NCI-H1105 treated with DMSO at 0.1 percent for 48 hours (cell line): ENCODE measurements at regions not wholly inside any gene's neighbourhood (a gene's known extent, or its start where the extent isn't known, plus 50 kb on each side); places are given as distances from the start of the nearest gene placed in this dataset.

Source experiments
- DNase-seq: peaks from one replicate; lab custom pipeline; 2025; lab: John Stamatoyannopoulos, UW

DNA sequence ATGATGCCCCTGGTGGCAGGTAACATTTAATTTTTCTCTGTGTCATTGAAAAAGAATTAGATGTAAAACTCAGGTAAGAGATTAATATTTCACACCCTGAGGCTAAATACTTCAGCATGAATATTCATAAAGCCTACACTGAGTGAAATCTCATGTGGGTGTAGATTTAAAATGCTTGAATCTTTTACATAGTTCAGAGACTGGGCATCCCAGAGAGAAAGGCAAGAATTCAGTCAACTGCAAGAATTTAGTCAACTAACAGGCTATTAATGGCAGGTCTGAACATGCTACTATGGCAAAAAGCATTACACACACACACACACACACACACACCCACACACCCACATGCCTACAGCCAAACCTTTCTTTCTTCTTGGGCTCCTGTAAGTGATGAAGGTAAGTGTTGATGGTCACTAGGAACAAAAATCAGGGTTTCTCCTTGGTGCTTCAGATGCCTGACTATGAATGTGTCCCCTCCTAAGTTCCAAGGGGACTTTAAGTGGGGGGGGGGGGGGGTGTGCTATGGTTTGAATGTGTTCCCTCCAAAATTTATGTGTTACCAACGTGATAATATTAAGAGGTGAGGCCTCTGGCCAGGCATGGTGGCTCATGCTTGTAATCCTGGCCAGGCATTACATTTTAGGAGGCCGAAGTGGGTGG, 63.7 kb upstream of the PSMD7 start:
- DNase-seq, result no peak

DNA sequence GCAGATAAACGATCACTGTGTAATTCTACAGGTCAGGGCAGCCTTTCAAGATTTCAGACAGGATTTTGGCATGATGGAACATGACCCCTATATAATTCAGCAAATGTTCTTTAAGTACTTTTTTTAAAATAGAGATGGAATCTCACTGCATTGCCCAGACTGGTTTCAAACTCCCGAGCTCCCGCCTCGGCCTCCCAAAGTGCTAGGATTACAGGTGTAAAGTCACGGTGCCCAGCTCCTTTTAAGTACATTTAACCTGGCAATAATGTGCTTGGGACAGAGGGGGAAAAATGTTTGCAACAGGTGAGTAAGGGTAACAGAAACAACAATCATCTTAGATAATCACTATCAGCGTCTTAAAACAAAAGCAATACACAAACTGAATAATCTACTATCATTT, 66.5 kb upstream of the PSMD7 start:
- no peak for DNase-seq

DNA sequence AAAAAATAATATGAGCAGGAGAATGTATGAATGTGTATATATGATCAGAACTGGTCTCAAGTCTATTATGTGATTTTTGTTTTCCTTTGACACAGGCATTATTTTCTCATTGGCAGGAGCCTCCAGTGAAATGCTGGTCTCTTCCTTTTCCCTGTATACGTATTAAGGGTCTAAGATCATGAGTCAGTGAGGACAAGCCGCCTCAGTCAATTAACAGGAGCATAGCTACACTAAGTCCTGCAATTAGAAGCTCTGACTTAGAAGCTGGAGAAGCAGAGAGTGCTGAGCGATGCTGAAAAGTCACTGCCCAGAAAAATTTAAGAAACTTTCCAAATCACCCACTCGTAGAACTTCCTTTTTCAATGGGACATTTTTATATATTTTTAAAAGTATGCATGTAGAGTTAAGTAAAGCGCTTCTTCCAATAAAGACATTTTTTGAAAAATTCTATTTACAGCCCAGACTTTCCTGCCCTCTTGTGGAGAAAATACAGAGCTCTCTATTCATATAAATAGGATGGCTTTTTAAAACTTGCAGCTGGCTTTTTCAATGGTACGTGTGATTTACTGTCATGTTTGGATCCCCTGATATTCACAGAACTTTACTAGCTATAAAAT, 70.2 kb upstream of the PSMD7 start:
- no peak for DNase-seq

DNA sequence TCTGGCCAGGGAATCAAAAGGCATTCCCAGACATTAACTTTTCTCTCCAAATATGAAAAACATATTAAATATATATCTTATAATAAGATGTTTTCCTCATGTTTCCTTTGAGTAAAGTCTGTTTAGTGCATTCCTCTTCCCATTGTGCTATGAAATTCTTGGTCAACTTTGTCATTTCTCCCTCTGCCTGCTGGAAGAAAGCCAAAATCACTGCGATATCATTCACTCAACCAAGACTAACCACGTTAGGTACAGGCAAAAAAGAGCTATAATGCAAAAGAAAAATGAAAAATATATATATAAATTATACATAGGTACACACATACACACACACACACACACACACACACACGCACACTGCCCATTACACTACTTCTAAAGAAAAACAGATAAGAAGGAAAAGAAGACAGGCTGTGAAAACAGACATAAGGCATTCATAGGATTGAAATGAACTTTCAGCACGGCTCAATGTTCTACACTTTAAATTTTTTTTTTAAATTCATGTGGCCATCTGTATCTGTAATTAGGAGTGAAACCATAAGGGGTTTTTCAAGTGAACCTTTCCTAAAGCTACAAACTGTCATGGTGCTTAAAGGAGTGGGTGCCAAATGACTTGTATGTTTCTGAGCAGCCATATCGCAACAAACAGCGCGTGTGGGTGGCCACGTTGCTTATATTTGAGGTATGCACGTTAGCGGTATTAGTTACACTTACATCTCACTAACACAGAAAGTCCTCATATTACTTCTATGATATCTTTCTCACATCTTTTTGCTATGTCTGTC, 71.6 kb upstream of the PSMD7 start:
- no peak for DNase-seq

DNA sequence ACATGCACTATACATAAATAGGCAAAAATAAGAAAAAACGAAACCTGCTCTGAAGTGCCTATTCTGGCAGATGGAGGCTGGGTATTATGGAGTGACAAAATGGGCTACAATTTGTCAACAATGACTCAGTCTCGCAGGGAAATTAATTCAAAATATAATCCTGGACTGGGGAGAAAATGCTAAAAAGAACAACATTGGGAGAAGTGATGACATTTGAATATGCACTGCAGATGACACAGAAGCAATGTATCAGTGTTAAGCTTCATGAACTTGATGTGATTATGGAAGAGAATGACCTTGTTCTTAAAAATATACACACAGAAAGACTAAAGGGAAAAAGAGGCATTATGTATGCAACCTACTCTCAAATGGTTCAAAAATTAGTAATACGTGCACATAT, 74.8 kb upstream of the PSMD7 start:
- DNase-seq, result no peak

DNA sequence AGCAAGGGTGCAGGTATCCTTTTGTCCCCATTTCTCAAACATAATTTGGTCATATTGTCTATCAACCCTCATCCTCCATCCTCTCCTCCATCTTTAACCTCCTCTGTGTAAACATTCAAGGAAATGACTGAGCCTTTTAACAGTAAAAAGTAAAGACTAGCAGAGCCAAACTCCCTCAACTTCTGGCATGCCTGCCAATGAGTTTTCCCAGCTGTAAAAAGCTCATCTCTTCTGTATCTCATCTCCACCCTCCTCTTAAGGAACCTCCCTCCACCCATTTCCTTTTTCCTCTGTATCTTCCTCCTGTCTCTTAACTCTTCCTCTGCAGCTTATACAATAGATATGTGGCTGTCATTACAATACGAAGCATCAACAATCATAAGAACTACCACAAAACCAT, 76.9 kb upstream of the PSMD7 start:
- no peak for DNase-seq

DNA sequence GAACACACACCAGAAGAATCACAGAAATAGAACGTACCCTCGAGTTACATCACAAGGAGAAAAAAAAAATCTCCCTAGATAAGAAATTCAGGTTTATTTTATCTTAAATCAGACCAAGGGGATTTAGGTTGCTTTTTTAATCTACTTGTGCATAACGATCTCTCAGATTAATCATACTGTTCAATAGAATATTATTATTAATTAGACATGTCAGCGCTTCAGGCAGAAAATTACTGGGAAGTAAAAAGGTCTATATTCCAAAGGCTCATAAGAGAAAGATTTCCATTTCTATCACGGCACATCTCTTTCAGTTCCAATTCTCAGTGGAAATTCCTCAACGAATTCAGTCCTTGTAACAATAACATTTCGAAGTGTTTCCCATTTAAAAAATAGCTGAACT, 77.7 kb upstream of the PSMD7 start:
- DNase-seq, result no peak

DNA sequence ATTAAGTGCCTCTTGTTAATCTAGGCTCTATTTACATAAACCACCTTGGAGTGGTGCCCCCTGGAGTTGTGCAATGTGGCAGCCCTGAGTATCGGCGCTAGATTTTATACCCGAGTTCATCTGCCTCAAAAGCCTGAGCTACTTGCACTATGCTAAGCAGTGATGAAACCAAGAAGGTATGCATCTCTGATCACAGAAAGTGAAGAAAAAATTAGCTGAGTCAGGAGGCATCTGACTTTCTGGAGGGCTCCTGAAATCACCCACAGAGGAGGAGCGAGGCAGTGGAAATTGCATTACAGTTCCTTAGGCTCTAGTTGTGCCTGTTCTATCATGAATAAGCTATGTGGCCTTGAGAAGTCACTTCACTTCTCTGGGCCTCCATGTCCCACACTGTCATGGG, 80.3 kb upstream of the PSMD7 start:
- DNase-seq, result no peak

DNA sequence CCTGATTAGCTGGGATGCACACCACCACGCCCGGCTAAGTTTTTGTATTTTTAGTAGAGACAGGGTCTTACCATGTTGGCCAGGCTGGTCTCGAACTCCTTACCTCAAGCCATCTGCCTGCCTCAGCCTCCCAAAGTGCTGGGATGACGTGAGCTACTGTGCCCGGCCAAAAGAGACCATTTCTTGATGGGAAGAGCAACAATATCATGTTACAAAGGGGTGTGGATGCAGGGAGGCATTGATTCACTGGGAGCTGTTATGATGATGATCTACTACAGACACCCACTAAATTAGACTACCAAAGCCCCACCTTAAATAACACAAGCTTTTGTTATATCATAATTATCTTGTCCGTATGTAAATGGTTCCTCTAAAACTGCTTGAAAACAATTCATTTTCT, 81.4 kb upstream of the PSMD7 start:
- no peak for DNase-seq

DNA sequence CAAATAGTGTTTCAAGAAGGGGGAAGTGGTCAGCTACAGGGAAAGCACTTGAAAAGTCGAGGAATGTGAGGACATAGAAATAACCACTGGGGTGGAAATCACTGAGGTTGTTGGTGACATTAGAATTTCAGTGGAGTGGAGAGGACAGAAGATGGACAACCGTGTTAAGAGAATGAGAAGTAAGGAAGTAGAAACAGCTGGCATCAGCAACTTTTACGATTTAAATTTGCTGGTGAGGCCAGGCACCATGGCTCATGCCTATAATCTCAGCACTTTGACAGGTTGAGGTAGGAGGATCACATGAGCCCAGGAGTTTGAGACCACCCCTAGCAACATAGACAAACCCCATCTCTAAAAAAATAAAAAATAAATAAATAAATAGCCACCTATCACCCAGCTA, 83.2 kb upstream of the PSMD7 start:
- DNase-seq, result no peak

DNA sequence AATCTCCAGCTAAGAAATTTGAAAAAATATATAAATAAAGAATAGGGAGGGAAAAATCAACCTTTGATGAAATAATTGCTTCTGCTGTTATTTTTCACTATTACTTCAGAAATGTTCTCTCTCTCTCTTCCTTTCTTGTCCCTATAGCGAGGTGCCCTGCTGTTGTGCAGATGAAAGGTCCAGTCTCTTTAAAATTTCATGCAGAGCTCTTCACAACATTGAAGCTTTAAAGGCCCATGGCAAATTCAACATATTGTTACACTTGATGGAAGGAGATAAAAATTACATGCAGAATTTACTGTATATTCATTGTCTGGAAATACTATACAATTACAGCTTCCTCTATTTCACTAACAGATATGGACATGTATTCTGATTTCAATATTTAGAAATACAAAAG, 86.4 kb upstream of the PSMD7 start:
- DNase-seq, result no peak

DNA sequence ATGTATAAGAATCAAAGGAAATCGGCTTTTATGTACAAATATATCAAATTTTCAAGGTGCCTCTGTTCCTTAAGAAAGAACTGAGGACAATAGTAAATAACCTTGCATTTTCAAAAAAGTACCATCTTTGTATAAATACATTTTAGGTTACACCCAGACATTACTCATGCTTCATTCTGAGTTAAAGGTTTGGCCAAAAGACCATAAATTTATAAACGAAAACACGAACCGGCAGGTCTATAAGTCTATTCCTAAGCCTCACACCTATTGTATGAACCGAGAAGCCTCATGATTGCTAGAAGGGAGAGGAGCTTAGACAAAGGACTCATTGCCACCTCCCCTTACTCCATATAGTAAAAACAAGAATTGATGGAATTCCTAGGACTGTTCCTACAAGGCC, 94.6 kb upstream of the PSMD7 start:
- DNase-seq, result no peak

DNA sequence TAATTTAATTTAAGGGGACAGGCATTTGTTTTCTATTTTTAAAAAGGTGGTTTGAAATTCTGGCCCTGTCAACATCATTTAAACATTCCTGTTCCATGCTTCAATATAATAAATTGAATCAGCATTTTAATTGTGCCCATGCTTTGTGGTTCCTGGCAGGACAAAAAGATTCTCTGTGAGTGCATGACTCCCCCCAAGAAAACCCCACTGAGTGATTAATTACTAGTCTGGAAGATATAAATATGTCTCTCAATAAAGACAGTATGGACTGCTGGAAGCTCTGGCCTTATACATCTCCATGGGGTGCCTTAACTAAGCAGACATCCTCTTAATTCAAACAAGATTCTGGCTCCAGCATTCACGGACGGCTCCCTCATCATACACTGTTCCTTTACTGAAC, 95.0 kb upstream of the PSMD7 start:
- peak; percentile 7 for DNase-seq

DNA sequence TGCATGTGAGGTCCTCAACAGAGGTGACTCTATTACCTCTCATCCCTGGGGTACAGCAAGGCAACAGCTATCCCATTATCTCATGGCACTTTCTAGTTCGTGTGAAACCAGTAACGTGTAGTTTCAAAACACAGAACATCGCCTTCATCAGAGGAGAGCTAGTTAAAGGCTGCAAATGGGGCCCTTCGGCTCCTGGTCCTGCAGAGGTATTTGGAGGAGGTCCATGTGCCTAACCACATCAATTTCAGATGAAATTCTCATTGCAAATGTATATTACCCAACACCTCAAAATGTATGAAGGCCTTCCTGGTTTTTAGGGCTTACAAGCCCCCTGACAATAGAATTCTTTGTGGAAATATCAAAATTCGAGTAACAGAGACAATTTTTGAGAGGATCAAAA, 95.7 kb upstream of the PSMD7 start:
- no peak for DNase-seq

DNA sequence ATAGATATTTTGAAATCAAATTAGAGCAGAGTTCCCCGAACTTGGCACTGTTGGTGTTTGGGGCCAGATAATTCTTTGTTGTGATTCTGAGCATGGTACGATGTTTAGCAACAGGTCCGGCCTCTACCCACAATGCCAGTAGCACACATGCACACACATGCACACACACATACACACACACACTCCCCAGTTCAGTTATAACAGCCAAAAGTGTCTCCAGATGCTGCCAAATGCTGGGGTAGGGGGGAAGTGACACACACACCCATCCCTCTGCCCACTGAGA, 96.8 kb upstream of the PSMD7 start:
- DNase-seq, result no peak

DNA sequence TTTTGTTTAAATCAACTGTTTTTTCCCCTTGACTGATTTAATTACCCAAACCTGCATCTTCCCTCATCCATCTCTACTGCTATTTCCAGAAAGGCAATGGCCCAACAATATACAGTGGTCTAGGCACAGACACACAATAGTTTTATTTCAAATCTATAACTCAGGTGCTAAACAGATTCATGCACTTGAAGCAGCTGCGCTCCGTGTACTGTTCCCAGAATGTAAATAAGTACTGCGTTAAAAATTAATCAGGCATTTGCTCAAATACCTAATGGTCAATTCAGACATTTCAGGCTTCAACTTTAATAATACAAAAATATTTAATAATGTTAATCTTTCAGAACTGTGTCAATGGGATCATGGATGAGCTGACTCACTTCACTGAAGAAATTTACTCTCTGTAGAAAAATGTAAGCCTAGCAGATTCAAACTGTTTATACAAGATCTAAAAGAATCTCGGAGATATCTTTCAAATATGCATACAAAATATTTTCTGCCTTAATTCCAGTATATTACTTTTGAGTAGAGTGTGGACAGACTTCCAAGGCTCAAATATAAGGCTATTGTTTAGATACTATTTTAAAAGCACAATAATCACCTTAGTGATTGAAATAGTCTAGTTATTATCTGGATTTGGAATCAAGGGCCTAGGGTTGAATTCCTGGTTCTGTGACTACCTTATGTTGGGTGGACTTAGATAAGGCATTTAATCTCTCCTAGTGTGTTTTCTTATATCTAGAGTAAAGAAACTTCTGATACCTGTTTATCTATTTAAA, 97.4 kb upstream of the PSMD7 start:
- DNase-seq, result no peak

DNA sequence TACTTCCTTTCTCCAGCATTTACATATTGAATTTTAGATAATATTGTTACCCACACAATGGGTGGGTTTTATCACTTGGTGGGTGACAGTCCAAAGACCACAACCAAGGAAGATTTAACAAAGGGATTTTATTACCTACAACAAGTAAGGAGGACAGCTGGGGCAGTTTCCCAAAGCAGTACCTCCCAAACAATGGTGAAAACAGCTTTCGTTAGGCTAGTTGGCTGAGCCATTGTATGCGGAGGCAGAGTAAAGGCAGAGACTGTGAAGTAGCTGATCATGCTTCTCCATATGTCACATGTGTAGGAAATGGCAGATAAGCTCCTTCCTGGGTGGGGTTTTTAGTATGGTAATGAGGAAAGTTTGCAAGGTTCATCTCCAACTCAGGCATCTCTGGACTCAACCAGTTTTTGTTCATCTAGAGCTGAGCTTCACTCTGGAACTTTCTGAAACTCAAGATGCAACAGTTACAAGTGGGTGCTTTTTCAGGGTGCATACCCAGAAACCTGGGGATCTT, 104.3 kb upstream of the PSMD7 start:
- no peak for DNase-seq

DNA sequence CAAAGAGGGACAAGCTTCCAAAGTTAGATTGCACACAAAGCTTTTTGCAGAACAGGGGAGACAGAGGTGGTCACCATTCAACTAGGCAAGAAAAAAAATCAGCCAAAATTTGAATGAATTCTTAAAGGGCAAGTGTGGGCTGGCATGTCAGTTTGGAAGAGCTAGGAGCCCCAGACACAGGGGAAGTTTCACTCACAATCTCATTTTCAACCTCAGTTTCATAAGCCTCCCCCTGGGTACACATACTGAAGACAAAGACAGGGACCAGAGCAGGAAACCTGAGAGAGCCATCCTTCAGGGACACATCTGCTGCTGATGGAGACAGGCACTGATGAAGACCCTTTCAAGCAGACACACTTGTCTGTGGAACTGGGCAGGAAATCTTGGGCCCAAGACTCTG, 106.3 kb upstream of the PSMD7 start:
- DNase-seq, result no peak

DNA sequence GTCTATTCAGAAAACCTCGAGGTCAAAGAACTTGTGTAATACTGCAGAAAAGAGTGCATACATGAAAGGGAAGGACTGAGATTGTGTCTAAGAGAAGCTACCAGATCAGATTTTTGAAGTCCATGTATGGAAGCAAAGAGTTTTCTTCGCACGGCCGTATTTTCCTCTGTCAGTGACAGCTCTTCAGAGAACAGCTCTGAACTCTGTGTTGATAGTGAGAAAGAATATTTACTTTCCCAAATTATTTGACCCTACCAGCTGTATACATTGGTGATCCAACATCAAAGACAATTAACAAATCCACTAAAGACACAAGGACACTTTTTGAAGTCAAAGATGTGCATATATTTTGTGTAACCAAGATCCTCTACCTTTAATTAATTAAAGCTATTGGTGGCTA, 107.8 kb upstream of the PSMD7 start:
- DNase-seq, result no peak

DNA sequence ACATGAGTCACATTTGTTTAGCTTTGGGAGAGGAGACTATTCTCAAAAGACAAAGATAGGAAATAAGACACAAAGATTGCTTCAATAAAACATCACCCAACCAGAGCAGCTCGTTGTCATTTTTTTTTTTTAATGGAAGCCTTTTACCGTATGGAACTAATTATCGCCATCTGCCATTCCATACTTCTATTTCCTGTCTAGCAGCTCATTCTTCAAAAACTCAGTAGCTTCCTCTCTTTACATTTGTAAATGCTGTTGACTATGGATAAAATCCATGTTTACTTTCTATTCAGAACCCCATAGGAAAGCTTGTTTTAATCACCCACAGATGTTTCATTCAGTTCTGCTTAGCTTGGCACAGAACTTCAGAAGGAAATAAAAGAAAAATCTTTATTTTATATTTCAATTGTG, 110.0 kb upstream of the PSMD7 start:
- DNase-seq, result peak; percentile 49

DNA sequence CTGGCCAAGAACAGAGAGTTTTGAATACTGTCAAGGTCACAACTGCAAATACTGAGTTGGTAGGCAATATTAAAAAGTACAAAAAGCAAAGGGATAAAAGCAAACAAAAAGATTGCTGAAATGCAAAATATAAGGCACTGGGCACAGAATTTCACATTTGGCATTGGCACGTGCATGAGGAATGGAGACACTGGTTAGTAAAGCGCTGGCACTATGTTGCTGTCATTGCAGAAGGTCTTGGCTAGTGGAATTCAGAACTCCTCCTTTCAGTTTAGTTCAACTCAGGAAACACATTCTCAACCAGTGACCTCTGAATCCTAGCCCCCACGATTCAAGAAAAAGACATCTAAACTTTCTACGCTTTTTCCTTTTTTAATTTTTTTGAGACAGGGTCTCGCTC, 111.8 kb upstream of the PSMD7 start:
- no peak for DNase-seq

DNA sequence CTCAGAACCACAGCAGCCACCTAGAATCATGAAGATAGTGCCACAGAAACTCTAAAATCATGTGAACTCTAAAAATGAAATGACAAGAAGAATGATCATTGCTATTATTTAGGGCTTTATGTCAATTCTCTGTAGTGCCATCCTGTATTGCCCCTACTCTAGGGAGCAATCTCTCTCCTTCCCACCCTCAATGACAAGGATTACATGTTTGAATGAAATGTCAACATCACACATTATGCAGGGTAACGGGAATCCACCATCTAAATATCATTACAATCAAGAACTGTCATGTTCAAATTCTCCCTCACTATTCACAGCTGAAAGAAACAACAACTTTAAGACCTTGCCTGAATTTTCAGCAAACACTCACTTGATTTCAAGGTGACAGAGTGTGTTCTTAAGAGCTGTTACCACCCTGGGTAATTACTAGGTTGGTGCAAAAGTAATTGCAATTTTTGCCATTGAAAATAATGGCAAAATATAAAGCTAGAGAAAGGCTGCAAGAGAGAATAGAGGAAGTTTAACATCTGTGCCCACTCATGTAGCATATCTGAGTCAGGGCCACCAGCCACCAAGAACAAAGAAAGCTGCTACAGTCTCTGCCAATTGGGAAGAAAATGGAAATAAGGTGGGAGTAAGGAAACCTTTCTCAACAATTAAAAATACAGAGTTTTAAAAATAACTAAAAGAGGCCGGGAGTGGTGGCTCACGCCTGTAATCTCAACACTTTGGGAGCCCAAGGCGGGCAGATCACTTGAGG, 112.8 kb upstream of the PSMD7 start:
- DNase-seq, result no peak
